Loucy (cell line): ENCODE measurements at regions not wholly inside any gene's neighbourhood (a gene's known extent, or its start where the extent isn't known, plus 50 kb on each side); places are given as distances from the start of the nearest gene placed in this dataset.

Source experiments
- H2AFZ ChIP-seq: fragments of 200-600 bp; sonication (generic); 2 replicates; pipeline ENCODE4 v1.6.0; 2016; ENCODE audit warnings: antibody characterized with exemption, mild to moderate bottlenecking, low read length, moderate library complexity
- H3F3A ChIP-seq: fragments of 200-600 bp; 2 replicates; pipeline ENCODE4 v1.6.0; 2016; ENCODE audit warnings: antibody characterized with exemption, low read depth, mild to moderate bottlenecking
- H3K27me3 ChIP-seq: fragments of 200-600 bp; sonication (generic); 2 replicates; pipeline ENCODE4 v1.6.1; 2014; ENCODE audit warnings: low read length, mild to moderate bottlenecking; ENCODE audit not compliant: insufficient read depth, poor library complexity, severe bottlenecking
- H3K36me3 ChIP-seq: fragments of 200-600 bp; sonication (generic); 2 replicates; pipeline ENCODE4 v1.6.1; 2016; ENCODE audit warnings: low read length; ENCODE audit not compliant: insufficient read depth
- H3K4me1 ChIP-seq: fragments of 200-600 bp; sonication (generic); 2 replicates; pipeline ENCODE4 v1.5.1; 2014; ENCODE audit warnings: low read length, mild to moderate bottlenecking; ENCODE audit not compliant: insufficient read depth, poor library complexity, severe bottlenecking
- H3K4me2 ChIP-seq: fragments of 200-600 bp; sonication (generic); 2 replicates; pipeline ENCODE4 v1.6.0; 2014; ENCODE audit warnings: antibody characterized with exemption, low read length, low read depth, mild to moderate bottlenecking; ENCODE audit not compliant: poor library complexity, severe bottlenecking
- H3K4me3 ChIP-seq: fragments of 200-600 bp; sonication (generic); 2 replicates; pipeline ENCODE4 v1.5.1; 2014; ENCODE audit warnings: low read length, mild to moderate bottlenecking, mixed read lengths; ENCODE audit not compliant: poor library complexity, severe bottlenecking
- H3K79me2 ChIP-seq: fragments of 200-600 bp; sonication (generic); 2 replicates; pipeline ENCODE4 v1.6.1; 2014; ENCODE audit warnings: low read length; ENCODE audit not compliant: insufficient read depth
- H3K9ac ChIP-seq: fragments of 200-600 bp; sonication (generic); 2 replicates; pipeline ENCODE4 v1.6.0; 2014; ENCODE audit warnings: mild to moderate bottlenecking, low read depth, low read length, moderate library complexity; ENCODE audit not compliant: poor library complexity, severe bottlenecking
- H3K9me2 ChIP-seq: fragments of 200-600 bp; sonication (generic); replicated peaks from 2 replicates; pipeline ENCODE4 v1.6.1; 2016; ENCODE audit warnings: low read depth, low read length, mixed read lengths
- H3K9me3 ChIP-seq: fragments of 200-600 bp; sonication (generic); 2 replicates; pipeline ENCODE4 v1.6.1; 2014; ENCODE audit warnings: mild to moderate bottlenecking, antibody characterized with exemption, low read length, low read depth; ENCODE audit not compliant: insufficient read depth
- H4K20me1 ChIP-seq: fragments of 200-600 bp; sonication (generic); 2 replicates; pipeline ENCODE4 v1.6.0; 2014; ENCODE audit warnings: antibody characterized with exemption, low read length, mild to moderate bottlenecking; ENCODE audit not compliant: insufficient read depth, poor library complexity, severe bottlenecking
- CTCF ChIP-seq: fragments of 200-600 bp; sonication (generic); conservative IDR thresholded peaks from 2 replicates; pipeline ENCODE4 v1.5.1; 2014; ENCODE audit warnings: mild to moderate bottlenecking, antibody characterized with exemption, low read length
- EZH2phosphoT487 ChIP-seq: fragments of 200-600 bp; IDR thresholded peaks from 2 replicates; pipeline ENCODE4 v1.6.1; 2018; ENCODE audit warnings: antibody characterized with exemption, mild to moderate bottlenecking, moderate library complexity, borderline replicate concordance

GRCh38 chr7:66296-66695, 126.1 kb upstream of the FAM20C start:
- no peaks in the 10 kb centered on the region for H3K36me3 ChIP-seq
- no peaks in the 10 kb centered on the region for H4K20me1 ChIP-seq
- no peak overlapping the region for H3K4me3 ChIP-seq
- no peaks in the 10 kb centered on the region for H3K79me2 ChIP-seq
- no peak overlapping the region for H3K9ac ChIP-seq
- H3K27me3 ChIP-seq, result no peaks in the 10 kb centered on the region
- no peak overlapping the region for H3K4me2 ChIP-seq
- H2AFZ ChIP-seq, result no peak overlapping the region
- H3K9me2 ChIP-seq, result no peaks in the 10 kb centered on the region
- TF ChIP-seq CTCF (no peak), EZH2phosphoT487 (no peak)
- H3K4me1 ChIP-seq, result no peaks in the 10 kb centered on the region
- no peaks in the 10 kb centered on the region for H3K9me3 ChIP-seq
- H3F3A ChIP-seq, result no peaks in the 10 kb centered on the region

GRCh38 chr7:66741-67140, 125.6 kb upstream of the FAM20C start:
- Histone ChIP-seq H3K9me3 (no peaks in the 10 kb centered on the region), H3K79me2 (no peaks in the 10 kb centered on the region), H4K20me1 (no peaks in the 10 kb centered on the region), H3K9me2 (no peaks in the 10 kb centered on the region), H3K36me3 (no peaks in the 10 kb centered on the region), H3K4me3 (no peak overlapping the region), H2AFZ (no peak overlapping the region), H3K4me1 (no peaks in the 10 kb centered on the region), H3K27me3 (no peaks in the 10 kb centered on the region), H3K4me2 (no peak overlapping the region), H3F3A (no peaks in the 10 kb centered on the region), H3K9ac (no peak overlapping the region)
- TF ChIP-seq EZH2phosphoT487 (no peak), CTCF (no peak)

- Histone ChIP-seq H3K4me1 (no peaks in the 10 kb centered on the region), H3K4me2 (no peak overlapping the region)
Observed at GRCh38 chr7:67661-68395, 124.5 kb upstream of the FAM20C start.

More at GRCh38 chr7:67661-68395, 124.5 kb upstream of the FAM20C start:
- Histone ChIP-seq H3K9me2 (no peaks in the 10 kb centered on the region), H3K9ac (no peak overlapping the region), H3K9me3 (no peaks in the 10 kb centered on the region), H3K79me2 (no peaks in the 10 kb centered on the region), H3F3A (no peaks in the 10 kb centered on the region), H3K4me3 (no peak overlapping the region), H3K36me3 (no peaks in the 10 kb centered on the region), H3K27me3 (no peaks in the 10 kb centered on the region), H4K20me1 (no peaks in the 10 kb centered on the region), H2AFZ (no peak overlapping the region)
- TF ChIP-seq EZH2phosphoT487, result no peak
- TF ChIP-seq CTCF, result no peak; the same call in none of the 2 replicates
